ENCODE measurements at regions not wholly inside any gene's neighbourhood (a gene's known extent, or its start where the extent isn't known, plus 50 kb on each side); places are given as distances from the start of the nearest gene placed in this dataset.
"Not testable (repeated sequence)": the region's sequence is repeated elsewhere in the genome, so short reads cannot be mapped to it uniquely, and the experiment has no call there.

DNA sequence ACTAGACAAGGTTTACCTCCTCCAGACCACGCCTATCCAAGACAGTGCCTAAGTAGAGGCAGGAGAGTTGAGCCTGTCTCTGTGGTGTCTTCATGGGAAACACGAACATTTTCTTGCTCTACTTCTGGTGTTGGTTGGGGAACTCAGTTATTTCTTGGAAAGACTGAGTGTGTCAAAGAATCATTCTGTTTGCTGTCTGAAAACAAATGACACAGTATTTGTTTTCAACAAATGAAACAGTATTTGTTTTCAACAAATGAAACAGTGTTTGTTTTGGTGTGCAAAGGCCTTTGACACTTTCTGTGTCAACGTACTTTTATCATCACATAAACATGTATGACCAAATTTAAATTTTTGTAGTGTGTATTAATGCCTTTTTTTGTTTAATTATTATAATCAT, 416.5 kb upstream of the NPAP1 start:
- not testable (repeated sequence) for H3K9ac ChIP-seq (ENCODE audit: insufficient read depth in 1 of 2, low read length in 2 of 2); H3K4me1 ChIP-seq (ENCODE audit: control insufficient read depth in 5 of 5, insufficient read depth in 5 of 5, low read length in 5 of 5); H3K36me3 ChIP-seq (ENCODE audit: control insufficient read depth in 4 of 4, insufficient read depth in 4 of 4, low read length in 4 of 4); DNase-seq; H3K4me3 ChIP-seq; H3K9me3 ChIP-seq (ENCODE audit: control insufficient read depth in 4 of 4, insufficient read depth in 3 of 4, low read length in 3 of 4); ATAC-seq (ENCODE audit: insufficient read depth, low FRiP score); H3K27ac ChIP-seq (ENCODE audit: low read depth in 1 of 2, low read length in 1 of 2); H3K27me3 ChIP-seq (ENCODE audit: control insufficient read depth in 3 of 3, insufficient read depth in 3 of 3, low read length in 2 of 3)
- WGBS, 2 donors, result 45 to 48% methylated on average over 3 of the region's 3 CpGs

DNA sequence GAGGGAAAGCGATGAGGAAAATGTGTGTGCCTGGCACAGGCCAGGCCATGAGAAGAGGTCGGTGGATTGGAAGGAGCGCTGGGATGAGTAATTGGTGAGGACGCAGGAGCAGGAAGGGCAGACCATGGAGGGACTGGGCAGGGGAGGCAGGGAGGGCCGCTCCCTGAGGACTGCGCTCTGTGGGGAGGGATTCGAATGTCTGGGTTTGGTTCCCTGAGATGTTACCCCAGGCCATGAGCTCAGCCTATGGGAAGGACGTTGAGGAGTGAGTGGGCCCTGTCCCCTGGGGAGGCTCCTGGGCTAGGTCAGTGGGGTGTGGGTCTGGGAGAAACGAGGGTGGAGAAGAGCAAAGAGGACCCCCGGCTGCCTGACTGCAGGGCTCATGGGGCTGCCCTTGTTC, 415.2 kb upstream of the NPAP1 start:
- not testable (repeated sequence) for H3K4me3 ChIP-seq; H3K27me3 ChIP-seq (ENCODE audit: control insufficient read depth in 3 of 3, insufficient read depth in 3 of 3, low read length in 2 of 3); H3K36me3 ChIP-seq (ENCODE audit: control insufficient read depth in 4 of 4, insufficient read depth in 4 of 4, low read length in 4 of 4); ATAC-seq (ENCODE audit: insufficient read depth, low FRiP score); H3K9ac ChIP-seq (ENCODE audit: insufficient read depth in 1 of 2, low read length in 2 of 2); DNase-seq; H3K4me1 ChIP-seq (ENCODE audit: control insufficient read depth in 5 of 5, insufficient read depth in 5 of 5, low read length in 5 of 5); H3K27ac ChIP-seq (ENCODE audit: low read depth in 1 of 2, low read length in 1 of 2); H3K9me3 ChIP-seq (ENCODE audit: control insufficient read depth in 4 of 4, insufficient read depth in 3 of 4, low read length in 3 of 4)
- WGBS, 2 donors, result 73 to 76% methylated on average over 10 of the region's 10 CpGs

GRCh38 chr15:24260854-24261253, 414.7 kb upstream of the NPAP1 start:
- not testable (repeated sequence) for H3K36me3 ChIP-seq (ENCODE audit: control insufficient read depth in 4 of 4, insufficient read depth in 4 of 4, low read length in 4 of 4); ATAC-seq (ENCODE audit: insufficient read depth, low FRiP score)
- WGBS, 2 donors, result 24 to 36% methylated on average over 10 to 17 of the region's 25 CpGs

GRCh38 chr15:24268536-24269165, 406.9 kb upstream of the NPAP1 start:
- H3K4me1 ChIP-seq (ENCODE audit: control insufficient read depth in 5 of 5, insufficient read depth in 5 of 5, low read length in 5 of 5); DNase-seq; H3K27ac ChIP-seq (ENCODE audit: low read depth in 1 of 2, low read length in 1 of 2); H3K4me3 ChIP-seq; H3K9me3 ChIP-seq (ENCODE audit: control insufficient read depth in 4 of 4, insufficient read depth in 3 of 4, low read length in 3 of 4); H3K9ac ChIP-seq (ENCODE audit: insufficient read depth in 1 of 2, low read length in 2 of 2); ATAC-seq (ENCODE audit: insufficient read depth, low FRiP score); H3K27me3 ChIP-seq (ENCODE audit: control insufficient read depth in 3 of 3, insufficient read depth in 3 of 3, low read length in 2 of 3); H3K36me3 ChIP-seq (ENCODE audit: control insufficient read depth in 4 of 4, insufficient read depth in 4 of 4, low read length in 4 of 4): not testable (repeated sequence)
- WGBS, 2 donors, result 66 to 77% methylated on average over 7 of the region's 7 CpGs

More at GRCh38 chr15:24260854-24261253, 414.7 kb upstream of the NPAP1 start:
- H3K27me3 ChIP-seq (ENCODE audit: control insufficient read depth in 3 of 3, insufficient read depth in 3 of 3, low read length in 2 of 3); H3K9ac ChIP-seq (ENCODE audit: insufficient read depth in 1 of 2, low read length in 2 of 2); H3K4me1 ChIP-seq (ENCODE audit: control insufficient read depth in 5 of 5, insufficient read depth in 5 of 5, low read length in 5 of 5); H3K9me3 ChIP-seq (ENCODE audit: control insufficient read depth in 4 of 4, insufficient read depth in 3 of 4, low read length in 3 of 4); H3K4me3 ChIP-seq; H3K27ac ChIP-seq (ENCODE audit: low read depth in 1 of 2, low read length in 1 of 2): not testable (repeated sequence)
- DNase-seq, result peak in 1 of 3 donors; percentile 9

DNA sequence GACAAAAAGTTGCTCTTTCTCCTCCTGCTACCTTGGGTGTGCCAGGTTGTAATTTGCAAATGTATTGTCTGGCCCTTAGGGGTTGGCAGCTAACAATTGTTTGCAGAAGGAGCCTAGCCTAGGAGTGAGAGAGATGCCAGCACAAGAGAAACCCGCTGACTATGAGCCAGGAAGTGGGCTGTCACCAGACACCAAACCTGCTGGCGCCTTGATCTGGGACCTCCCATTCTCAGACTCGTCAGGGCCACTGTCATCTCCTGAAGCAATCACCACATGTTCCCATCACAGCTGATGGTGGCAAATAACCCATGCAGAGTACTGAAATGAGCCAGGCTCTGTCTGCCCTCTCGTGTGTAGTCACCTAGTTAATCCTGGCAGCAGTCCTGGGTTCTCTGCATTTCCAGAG, 406.4 kb upstream of the NPAP1 start:
- WGBS, 2 donors, result 47 to 55% methylated on average over 4 of the region's 4 CpGs
- Histone ChIP-seq H3K27ac (ENCODE audit: low read depth in 1 of 2, low read length in 1 of 2) (no peak overlapping the region), H3K9ac (ENCODE audit: insufficient read depth in 1 of 2, low read length in 2 of 2) (no peak overlapping the region), H3K9me3 (ENCODE audit: control insufficient read depth in 4 of 4, insufficient read depth in 3 of 4, low read length in 3 of 4) (no peaks in the 10 kb centered on the region), H3K4me1 (ENCODE audit: control insufficient read depth in 5 of 5, insufficient read depth in 5 of 5, low read length in 5 of 5) (peaks cover 0 to 2% (median 0%) of the 10 kb centered on the region in 5 donors), H3K4me3 (no peak overlapping the region), H3K27me3 (ENCODE audit: control insufficient read depth in 3 of 3, insufficient read depth in 3 of 3, low read length in 2 of 3) (no peaks in the 10 kb centered on the region), H3K36me3 (ENCODE audit: control insufficient read depth in 4 of 4, insufficient read depth in 4 of 4, low read length in 4 of 4) (no peaks in the 10 kb centered on the region)
- TF ChIP-seq, protein P1, sequence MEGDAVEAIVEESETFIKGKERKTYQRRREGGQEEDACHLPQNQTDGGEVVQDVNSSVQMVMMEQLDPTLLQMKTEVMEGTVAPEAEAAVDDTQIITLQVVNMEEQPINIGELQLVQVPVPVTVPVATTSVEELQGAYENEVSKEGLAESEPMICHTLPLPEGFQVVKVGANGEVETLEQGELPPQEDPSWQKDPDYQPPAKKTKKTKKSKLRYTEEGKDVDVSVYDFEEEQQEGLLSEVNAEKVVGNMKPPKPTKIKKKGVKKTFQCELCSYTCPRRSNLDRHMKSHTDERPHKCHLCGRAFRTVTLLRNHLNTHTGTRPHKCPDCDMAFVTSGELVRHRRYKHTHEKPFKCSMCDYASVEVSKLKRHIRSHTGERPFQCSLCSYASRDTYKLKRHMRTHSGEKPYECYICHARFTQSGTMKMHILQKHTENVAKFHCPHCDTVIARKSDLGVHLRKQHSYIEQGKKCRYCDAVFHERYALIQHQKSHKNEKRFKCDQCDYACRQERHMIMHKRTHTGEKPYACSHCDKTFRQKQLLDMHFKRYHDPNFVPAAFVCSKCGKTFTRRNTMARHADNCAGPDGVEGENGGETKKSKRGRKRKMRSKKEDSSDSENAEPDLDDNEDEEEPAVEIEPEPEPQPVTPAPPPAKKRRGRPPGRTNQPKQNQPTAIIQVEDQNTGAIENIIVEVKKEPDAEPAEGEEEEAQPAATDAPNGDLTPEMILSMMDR (IDR thresholded peaks at IDR 0.05; ENCODE audit: control extremely low read depth, extremely low read depth), result no peak
- DNase-seq (no peak), ATAC-seq (ENCODE audit: insufficient read depth, low FRiP score) (no peak)
